GM12878 (cell line): ENCODE measurements at regions not wholly inside any gene's neighbourhood (a gene's known extent, or its start where the extent isn't known, plus 50 kb on each side); places are given as distances from the start of the nearest gene placed in this dataset.
A peak's percentile ranks its signal among the peaks of the same experiment; 100 is the strongest.

ENCODE experiments used
- ATAC-seq: fragments of 200-7000 bp; cut with Tn5 transposase; 3 replicates; pipeline ENCODE4 v1.9.1; 2020; ENCODE audit warnings: mild to moderate bottlenecking, moderate library complexity
- BruUV-seq: library from RNA; stranded (reverse); fragments of 400-500 nt; replicated peaks from 2 replicates; lab custom pipeline; 2021; lab: Mats Ljungman, UMichigan
- CTCF ChIA-PET: fragments of 300-600 bp; sonication (Branson Sonifier 250); formaldehyde crosslinking; extraction: SDS; loops from one replicate; lab custom pipeline; 2021; ENCODE audit warnings: inconsistent platforms; lab: Yijun Ruan, JAX
- POLR2A ChIA-PET: fragments of 350-600 bp; formaldehyde crosslinking; extraction: SDS; loops from one replicate; lab custom pipeline; 2021; ENCODE audit warnings: inconsistent platforms; lab: Charles Lee
- RAD21 ChIA-PET: fragments of 300-600 bp; sonication (Branson Sonifier 250); formaldehyde crosslinking; loops from one replicate; lab custom pipeline; 2023; ENCODE audit warnings: antibody characterized with exemption; ENCODE audit not compliant: unreplicated experiment; lab: Charles Lee
- SMC1A ChIA-PET: fragments of 300-600 bp; sonication (Branson Sonifier 250); formaldehyde crosslinking; loops from one replicate; lab custom pipeline; 2023; ENCODE audit not compliant: unreplicated experiment, uncharacterized antibody; lab: Charles Lee
- DNase-seq: peaks from one replicate; pipeline ENCODE4 v3.0.0-alpha.2; 2011; ENCODE audit warnings: low read depth, low spot score
- FAIRE-seq: peaks from 3 replicates; lab custom pipeline; 2011; peaks lifted over from hg19 to GRCh38; lab: Jason Lieb, UNC
- H2AFZ ChIP-seq: 2 replicates; pipeline ENCODE4 v1.6.0; 2011; ENCODE audit warnings: low read depth, low read length, control low read depth; ENCODE audit not compliant: control insufficient read depth
- H3K27ac ChIP-seq: 2 replicates; pipeline ENCODE4 v1.5.1; 2011; ENCODE audit warnings: control low read depth; ENCODE audit not compliant: control insufficient read depth, insufficient read depth
- H3K27me3 ChIP-seq, 2 experiments: replicated peaks in 1 of 2; 2 replicates each; pipeline versions ENCODE4 v1.6.0 to v1.6.1; 2011; ENCODE audit warnings: low read length in 1 of 2; ENCODE audit not compliant: control insufficient read depth in 2 of 2, insufficient read depth in 2 of 2
- H3K36me3 ChIP-seq, 2 experiments: 2 replicates each; pipeline ENCODE4 v1.5.1; 2011; ENCODE audit warnings: low read length in 1 of 2; ENCODE audit not compliant: control insufficient read depth in 2 of 2, insufficient read depth in 2 of 2
- H3K4me1 ChIP-seq: 2 replicates; pipeline ENCODE4 v1.6.1; 2011; ENCODE audit warnings: mild to moderate bottlenecking, low read length, moderate library complexity, mixed read lengths; ENCODE audit not compliant: control insufficient read depth, insufficient read depth
- H3K4me2 ChIP-seq: 2 replicates; pipeline ENCODE4 v1.6.0; 2011; ENCODE audit warnings: control low read depth; ENCODE audit not compliant: control insufficient read depth, insufficient read depth
- H3K4me3 ChIP-seq: fragments of 200-600 bp; sonication (generic); 2 replicates; pipeline ENCODE4 v1.5.1; 2016
- H3K79me2 ChIP-seq: 2 replicates; pipeline ENCODE4 v1.6.0; 2011; ENCODE audit warnings: low read length; ENCODE audit not compliant: control insufficient read depth, insufficient read depth
- H3K9ac ChIP-seq: 2 replicates; pipeline ENCODE4 v1.8.0; 2011; ENCODE audit warnings: low read length, control low read depth, mixed read lengths; ENCODE audit not compliant: control insufficient read depth, insufficient read depth
- H3K9me3 ChIP-seq: replicated peaks from 3 replicates; pipeline ENCODE4 v1.5.1; 2011; ENCODE audit warnings: mild to moderate bottlenecking, low read length; ENCODE audit not compliant: control insufficient read depth, insufficient read depth
- H4K20me1 ChIP-seq: 2 replicates; pipeline ENCODE4 v1.6.0; 2011; ENCODE audit not compliant: control insufficient read depth, insufficient read depth
- DPF2 ChIP-seq: fragments of 450-650 bp; IDR thresholded peaks from 2 replicates; pipeline ENCODE4 v1.6.1; 2017; ENCODE audit warnings: mild to moderate bottlenecking
- EGR1 ChIP-seq, 2 experiments: IDR thresholded peaks; 1 replicate in 1 of 2; 2 replicates in 1 of 2; pipeline ENCODE4 v1.6.1; 2011 to 2012; ENCODE audit warnings: low read depth in 2 of 2, low read length in 2 of 2, borderline replicate concordance in 1 of 2, mild to moderate bottlenecking in 1 of 2, moderate library complexity in 1 of 2
- ELK1 ChIP-seq: IDR thresholded peaks from 2 replicates; pipeline ENCODE4 v1.6.1; 2012; ENCODE audit warnings: low read depth, low read length, improper control_type of control experiment
- GATAD2B ChIP-seq: fragments of 450-650 bp; conservative IDR thresholded peaks from 2 replicates; pipeline ENCODE4 v1.6.1; 2017; ENCODE audit warnings: low read depth, mild to moderate bottlenecking, moderate library complexity
- HCFC1 ChIP-seq: fragments of 150-350 bp; IDR thresholded peaks from 2 replicates; pipeline ENCODE4 v1.6.1; 2014; ENCODE audit warnings: low read length
- JUND ChIP-seq: IDR thresholded peaks from 2 replicates; pipeline ENCODE4 v1.6.1; 2012; ENCODE audit warnings: low read depth, mild to moderate bottlenecking, low read length, improper control_type of control experiment, moderate library complexity
- KAT2A ChIP-seq: conservative IDR thresholded peaks from 2 replicates; pipeline ENCODE4 v1.6.1; 2011; ENCODE audit warnings: low read depth, low read length; ENCODE audit not compliant: control insufficient read depth
- MAX ChIP-seq: IDR thresholded peaks from 2 replicates; pipeline ENCODE4 v1.6.1; 2012; ENCODE audit warnings: low read depth, low read length, improper control_type of control experiment
- MXI1 ChIP-seq: fragments of 150-350 bp; IDR thresholded peaks from 2 replicates; pipeline ENCODE4 v1.6.1; 2011; ENCODE audit warnings: low read depth, mild to moderate bottlenecking, inconsistent platforms, low read length, improper control_type of control experiment
- NBN ChIP-seq: fragments of 450-650 bp; IDR thresholded peaks from 2 replicates; pipeline ENCODE4 v1.6.1; 2016
- RBBP5 ChIP-seq: fragments of 200-600 bp; sonication (generic); conservative IDR thresholded peaks from 2 replicates; pipeline ENCODE4 v1.6.1; 2016
- SIX5 ChIP-seq: IDR thresholded peaks from 2 replicates; pipeline ENCODE4 v1.6.1; 2011; ENCODE audit warnings: mild to moderate bottlenecking, low read depth, low read length, moderate library complexity; ENCODE audit not compliant: severe bottlenecking
- SP1 ChIP-seq: IDR thresholded peaks from one replicate; pipeline ENCODE4 v1.6.1; 2011; ENCODE audit warnings: low read depth, low read length
- SRF ChIP-seq, 2 experiments: IDR thresholded peaks; 2 replicates each; pipeline ENCODE4 v1.6.1; 2011; ENCODE audit warnings: low read depth in 2 of 2, low read length in 2 of 2, mild to moderate bottlenecking in 1 of 2, moderate library complexity in 1 of 2
- TCF7 ChIP-seq: IDR thresholded peaks from 2 replicates; pipeline ENCODE4 v1.6.1; 2014; ENCODE audit warnings: antibody characterized with exemption, borderline replicate concordance
- YY1 ChIP-seq: IDR thresholded peaks from 2 replicates; pipeline ENCODE4 v1.6.1; 2011; ENCODE audit warnings: low read depth, mild to moderate bottlenecking, low read length
- ZNF217 ChIP-seq: fragments of 450-650 bp; IDR thresholded peaks from 2 replicates; pipeline ENCODE4 v1.6.1; 2017; ENCODE audit warnings: antibody characterized with exemption, mild to moderate bottlenecking
- ZNF24 ChIP-seq: fragments of 450-650 bp; IDR thresholded peaks from 2 replicates; pipeline ENCODE4 v1.6.1; 2017; ENCODE audit warnings: antibody characterized with exemption, mild to moderate bottlenecking
- WGBS: methylation state at CpG from one replicate; pipeline ENCODE4 v1.1.6; 2016; ENCODE audit warnings: low lambda C conversion rate; ENCODE audit not compliant: insufficient replicate concordance, insufficient coverage; ENCODE audit errors: missing lambda C conversion rate; 5-methylcytosine and 5-hydroxymethylcytosine counted together
- in situ Hi-C: fragments of 300-500 bp; cut with MboI; formaldehyde crosslinking; loops from 9 replicates; pipeline ENCODE4 v1.14.3; 2018; ENCODE audit warnings: mixed read lengths
- intact Hi-C: fragments of 100-400 bp; cut with micrococcal nuclease; formaldehyde crosslinking; loops from one replicate; pipeline ENCODE4 v1.14.2; 2022; ENCODE audit not compliant: unreplicated experiment
- TF ChIP-seq, protein P1 (sequence below): fragments of 450-650 bp; IDR thresholded peaks from 2 replicates; pipeline ENCODE4 v1.6.1; 2017; ENCODE audit warnings: mild to moderate bottlenecking, low read depth, inconsistent platforms; ENCODE audit not compliant: poor library complexity, severe bottlenecking

DNA sequence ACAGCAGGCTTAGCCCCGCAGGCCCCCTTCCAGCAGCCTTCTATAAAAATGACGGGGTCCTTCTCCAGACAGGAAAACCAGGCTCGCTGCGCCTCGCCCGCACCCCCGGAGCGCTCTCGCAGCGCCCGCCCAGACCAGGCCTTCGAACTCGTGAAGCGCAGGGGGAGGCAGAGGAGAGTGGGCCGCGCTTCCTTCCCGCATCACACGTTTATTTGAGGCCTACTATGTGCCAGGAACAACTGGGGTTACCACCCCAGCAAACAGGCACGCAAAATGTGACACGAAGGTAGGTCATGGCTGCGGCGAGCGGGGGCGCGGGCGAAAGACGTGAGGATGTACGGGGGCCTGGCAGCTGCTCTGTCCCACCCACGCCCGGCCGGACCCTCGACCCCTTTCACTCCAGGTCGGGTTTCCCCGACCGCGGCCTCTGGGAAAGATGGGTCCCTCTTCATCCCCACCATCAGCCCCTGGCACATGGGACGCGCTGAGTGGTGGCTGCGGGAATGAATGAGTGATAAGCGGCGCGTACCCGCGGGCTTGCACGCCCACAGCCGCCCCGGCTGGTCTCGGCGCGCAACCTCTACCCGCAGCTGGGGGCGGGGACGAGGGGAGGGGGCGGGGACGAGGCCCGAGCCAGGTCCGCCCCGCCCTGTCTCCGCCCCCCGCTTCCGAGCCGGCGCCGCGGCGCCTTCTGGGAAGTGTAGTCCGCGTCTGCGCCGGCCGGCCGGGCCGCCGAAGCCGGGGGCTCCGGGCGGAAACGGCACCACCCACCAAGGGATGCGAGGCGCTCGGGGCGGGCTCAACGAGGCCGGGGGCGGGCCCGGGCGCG is 59.1 kb downstream of the ZNF467 start:
- H3K9ac ChIP-seq, result peak overlapping the region; percentile 56; the same call in 1 of the 2 replicates
- no peaks in the 10 kb centered on the region for H4K20me1 ChIP-seq
- peak overlapping the region; percentile 29; the same call in 1 of the 2 replicates for H3K27ac ChIP-seq
- in situ Hi-C loops, result no loop called here
- 12% methylated on average over 51 of the region's 88 CpGs for WGBS
- ChIA-PET SMC1A (no interaction called here), CTCF (interaction anchor here (0.7 to 2.9 kb wide), 2 partner anchors 27 to 177 kb away, joined by 3 to 10 read pairs; no protein-coding TSS in a partner anchor), POLR2A (interaction anchor here (0.6 kb wide), 1 partner anchor 27 kb away, joined by 3 read pairs; no protein-coding TSS in a partner anchor), RAD21 (no interaction called here)
- no TSS peak for BruUV-seq
- no peaks in the 10 kb centered on the region for H3K36me3 ChIP-seq
- peak overlapping the region; percentile 91; the same call in 1 of the 2 replicates for H3K4me3 ChIP-seq
- no peaks in the 10 kb centered on the region for H3K27me3 ChIP-seq
- peak overlapping the region; percentile 92 for H3K4me2 ChIP-seq
- ATAC-seq (peak; percentile 95), DNase-seq (peak; percentile 32), FAIRE-seq (no peak)
- peak overlapping the region; percentile 91 for H2AFZ ChIP-seq
- peaks cover 4% of the 10 kb centered on the region for H3K79me2 ChIP-seq
- intact Hi-C loops, result no loop called here
- H3K9me3 ChIP-seq, result peaks cover 2% of the 10 kb centered on the region
- H3K4me1 ChIP-seq, result peaks cover 9% of the 10 kb centered on the region
- TF ChIP-seq SIX5 (peak; percentile 76), RBBP5 (no peak), NBN (0 out of 2 replicates have a peak, but pooled peaks have one; percentile 18), HCFC1 (peak; percentile 84), YY1 (peak; percentile 54; the same call in 1 of the 2 replicates), SRF (IDR thresholded peaks at IDR 0.05; ENCODE audit: low read depth in 2 of 2, low read length in 2 of 2) (0 out of 4 replicates have a peak, but pooled peaks of 1 of the 2 experiments have one; percentile 8), TCF7 (no peak), ELK1 (peak; percentile 43; the same call in 1 of the 2 replicates), MAX (0 out of 2 replicates have a peak, but pooled peaks have one; percentile 23), DPF2 (peak; percentile 77), KAT2A (no peak), EGR1 (IDR thresholded peaks at IDR 0.05; ENCODE audit: borderline replicate concordance in 1 of 2, low read depth in 2 of 2, low read length in 2 of 2) (peak in 1 of 2 experiments; percentile 37; a peak in 2 of 3 replicates), ZNF217 (no peak), GATAD2B (0 out of 2 replicates have a peak, but pooled peaks have one; percentile 32), JUND (0 out of 2 replicates have a peak, but pooled peaks have one; percentile 3), ZNF24 (peak; percentile 78), MXI1 (peak; percentile 63), SP1 (peak; percentile 8)
- TF ChIP-seq, protein P1, sequence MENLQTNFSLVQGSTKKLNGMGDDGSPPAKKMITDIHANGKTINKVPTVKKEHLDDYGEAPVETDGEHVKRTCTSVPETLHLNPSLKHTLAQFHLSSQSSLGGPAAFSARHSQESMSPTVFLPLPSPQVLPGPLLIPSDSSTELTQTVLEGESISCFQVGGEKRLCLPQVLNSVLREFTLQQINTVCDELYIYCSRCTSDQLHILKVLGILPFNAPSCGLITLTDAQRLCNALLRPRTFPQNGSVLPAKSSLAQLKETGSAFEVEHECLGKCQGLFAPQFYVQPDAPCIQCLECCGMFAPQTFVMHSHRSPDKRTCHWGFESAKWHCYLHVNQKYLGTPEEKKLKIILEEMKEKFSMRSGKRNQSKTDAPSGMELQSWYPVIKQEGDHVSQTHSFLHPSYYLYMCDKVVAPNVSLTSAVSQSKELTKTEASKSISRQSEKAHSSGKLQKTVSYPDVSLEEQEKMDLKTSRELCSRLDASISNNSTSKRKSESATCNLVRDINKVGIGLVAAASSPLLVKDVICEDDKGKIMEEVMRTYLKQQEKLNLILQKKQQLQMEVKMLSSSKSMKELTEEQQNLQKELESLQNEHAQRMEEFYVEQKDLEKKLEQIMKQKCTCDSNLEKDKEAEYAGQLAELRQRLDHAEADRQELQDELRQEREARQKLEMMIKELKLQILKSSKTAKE, result no peak
